ENCODE measurements at regions not wholly inside any gene's neighbourhood (a gene's known extent, or its start where the extent isn't known, plus 50 kb on each side); places are given as distances from the start of the nearest gene placed in this dataset.

DNA sequence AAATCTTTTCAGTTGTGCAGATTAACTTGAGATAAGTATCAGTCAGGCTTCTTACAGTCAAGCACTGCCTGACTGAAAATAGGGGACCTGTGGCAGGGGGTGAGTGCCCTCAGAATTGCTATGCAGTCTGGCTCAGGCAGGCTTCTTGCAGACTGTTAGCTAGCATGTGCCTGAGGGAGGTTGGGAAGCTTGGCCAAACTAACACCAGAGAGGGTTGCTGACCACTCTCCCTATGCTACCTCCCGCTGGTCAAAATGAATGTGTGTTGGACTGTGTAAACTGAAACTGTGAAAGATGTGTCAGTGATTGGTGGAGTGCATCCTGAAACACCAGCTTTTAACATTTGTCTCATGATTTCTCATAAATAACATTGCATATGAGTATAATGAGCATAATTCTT, 622.3 kb upstream of the IMPG1 start:
- Histone ChIP-seq H3K27ac (no peak overlapping the region), H3K27me3 (ENCODE audit: low read depth) (no peaks in the 10 kb centered on the region), H3K9me3 (no peaks in the 10 kb centered on the region), H3K4me3 (no peak overlapping the region), H3K36me3 (no peaks in the 10 kb centered on the region), H3K4me1 (no peaks in the 10 kb centered on the region)
- intact Hi-C loops (cut with DNase I) = no loop called here
- ATAC-seq (no peak), DNase-seq (no peak)
- TF ChIP-seq, protein P1, sequence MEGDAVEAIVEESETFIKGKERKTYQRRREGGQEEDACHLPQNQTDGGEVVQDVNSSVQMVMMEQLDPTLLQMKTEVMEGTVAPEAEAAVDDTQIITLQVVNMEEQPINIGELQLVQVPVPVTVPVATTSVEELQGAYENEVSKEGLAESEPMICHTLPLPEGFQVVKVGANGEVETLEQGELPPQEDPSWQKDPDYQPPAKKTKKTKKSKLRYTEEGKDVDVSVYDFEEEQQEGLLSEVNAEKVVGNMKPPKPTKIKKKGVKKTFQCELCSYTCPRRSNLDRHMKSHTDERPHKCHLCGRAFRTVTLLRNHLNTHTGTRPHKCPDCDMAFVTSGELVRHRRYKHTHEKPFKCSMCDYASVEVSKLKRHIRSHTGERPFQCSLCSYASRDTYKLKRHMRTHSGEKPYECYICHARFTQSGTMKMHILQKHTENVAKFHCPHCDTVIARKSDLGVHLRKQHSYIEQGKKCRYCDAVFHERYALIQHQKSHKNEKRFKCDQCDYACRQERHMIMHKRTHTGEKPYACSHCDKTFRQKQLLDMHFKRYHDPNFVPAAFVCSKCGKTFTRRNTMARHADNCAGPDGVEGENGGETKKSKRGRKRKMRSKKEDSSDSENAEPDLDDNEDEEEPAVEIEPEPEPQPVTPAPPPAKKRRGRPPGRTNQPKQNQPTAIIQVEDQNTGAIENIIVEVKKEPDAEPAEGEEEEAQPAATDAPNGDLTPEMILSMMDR (IDR thresholded peaks at IDR 0.05) = no peak

DNA sequence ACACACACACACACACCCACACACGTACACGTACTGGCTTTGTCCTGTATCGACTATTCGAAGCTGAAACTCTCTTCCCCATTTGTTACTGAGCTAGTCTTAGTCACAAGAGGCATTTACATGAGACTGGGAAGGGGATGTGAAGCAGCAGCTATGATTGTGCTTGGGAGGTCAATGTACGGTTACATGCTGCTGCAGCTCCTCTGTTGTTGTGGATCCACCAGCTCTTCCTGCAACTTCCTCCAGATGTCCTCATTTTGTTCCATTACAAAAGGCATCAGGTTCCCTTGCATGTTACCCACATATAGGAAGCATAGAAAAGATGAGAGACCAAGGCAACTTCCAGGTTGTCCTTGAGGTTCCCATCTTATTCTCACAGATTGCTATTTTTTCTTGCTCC, 612.4 kb upstream of the IMPG1 start:
- Histone ChIP-seq H3K36me3 (no peaks in the 10 kb centered on the region), H3K9me3 (no peaks in the 10 kb centered on the region), H3K4me1 (no peaks in the 10 kb centered on the region), H3K27me3 (ENCODE audit: low read depth) (no peaks in the 10 kb centered on the region), H3K4me3 (no peak overlapping the region), H3K27ac (no peak overlapping the region)
- intact Hi-C loops (cut with DNase I) = no loop called here
- DNase-seq (no peak), ATAC-seq (no peak)
- TF ChIP-seq, protein P1 (IDR thresholded peaks at IDR 0.05) = no peak

DNA sequence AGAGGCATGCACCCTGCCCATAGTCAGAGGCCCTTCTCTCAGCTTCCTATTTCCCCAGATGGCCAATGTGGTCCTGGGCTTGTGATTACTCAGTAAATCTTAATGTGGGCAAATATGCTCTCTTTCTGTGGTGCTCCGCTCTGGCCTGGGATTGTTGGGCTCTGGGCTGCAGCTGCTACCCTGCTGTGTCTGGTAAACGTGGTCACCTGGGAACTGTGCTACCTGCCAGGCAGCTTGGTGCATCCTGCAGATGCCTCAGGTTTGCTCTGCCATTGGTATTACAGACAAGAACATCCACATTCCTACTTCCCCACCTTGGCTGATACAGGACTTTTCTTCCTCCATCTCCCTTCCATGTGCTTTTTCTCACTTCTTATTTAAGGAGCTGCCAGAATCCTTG, 611.5 kb upstream of the IMPG1 start:
- Histone ChIP-seq H3K27me3 (ENCODE audit: low read depth) (no peaks in the 10 kb centered on the region), H3K27ac (no peak overlapping the region), H3K4me1 (no peaks in the 10 kb centered on the region), H3K4me3 (no peak overlapping the region), H3K9me3 (no peaks in the 10 kb centered on the region), H3K36me3 (no peaks in the 10 kb centered on the region)
- TF ChIP-seq, protein P1 (IDR thresholded peaks at IDR 0.05) = no peak
- ATAC-seq (no peak), DNase-seq (no peak)
- intact Hi-C loops (cut with DNase I) = no loop called here

DNA sequence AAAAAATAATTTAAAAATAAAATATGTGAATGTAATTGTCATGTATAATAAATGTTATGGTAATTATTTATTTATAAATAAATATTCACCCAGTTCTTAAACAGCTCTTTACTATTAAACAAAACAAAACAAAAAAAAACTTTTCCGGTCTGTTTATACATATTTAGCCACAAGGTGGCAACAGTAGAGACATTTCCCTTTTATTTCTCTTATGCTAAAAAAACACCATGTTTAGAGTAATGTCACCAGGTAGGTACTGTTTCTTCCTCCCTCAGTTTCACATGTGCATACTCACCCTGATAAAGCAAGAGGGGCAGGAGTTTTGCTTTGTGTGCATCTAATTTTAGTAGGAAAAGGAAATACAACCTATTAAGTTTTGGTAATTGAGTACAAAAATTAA, 610.4 kb upstream of the IMPG1 start:
- Histone ChIP-seq H3K4me1 (no peaks in the 10 kb centered on the region), H3K4me3 (no peak overlapping the region), H3K27me3 (ENCODE audit: low read depth) (no peaks in the 10 kb centered on the region), H3K9me3 (no peaks in the 10 kb centered on the region), H3K36me3 (no peaks in the 10 kb centered on the region), H3K27ac (no peak overlapping the region)
- intact Hi-C loops (cut with DNase I) = no loop called here
- ATAC-seq (no peak), DNase-seq (no peak)
- TF ChIP-seq, protein P1 (IDR thresholded peaks at IDR 0.05) = peak; percentile 27

DNA sequence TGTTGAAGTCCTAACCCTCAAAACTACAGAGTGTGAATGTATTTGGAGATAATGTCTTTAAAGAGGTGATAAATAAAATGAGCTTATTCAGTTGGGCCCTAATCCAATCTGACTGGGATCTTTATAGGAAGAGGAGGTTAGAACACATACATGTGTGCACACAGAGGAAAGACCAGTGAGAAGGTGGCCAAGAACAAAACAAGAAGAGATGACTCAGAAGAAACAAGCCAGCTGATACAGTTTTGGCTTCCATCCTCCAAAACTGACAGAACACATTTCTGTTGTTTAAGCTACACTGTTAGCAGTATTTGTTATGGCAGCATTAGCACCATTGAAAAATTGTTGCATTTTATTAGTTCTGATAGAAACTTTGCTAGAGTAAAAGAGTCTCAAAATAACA, 609.3 kb upstream of the IMPG1 start:
- ATAC-seq (no peak), DNase-seq (no peak)
- Histone ChIP-seq H3K4me1 (no peaks in the 10 kb centered on the region), H3K4me3 (no peak overlapping the region), H3K9me3 (no peaks in the 10 kb centered on the region), H3K27me3 (ENCODE audit: low read depth) (no peaks in the 10 kb centered on the region), H3K27ac (no peak overlapping the region), H3K36me3 (no peaks in the 10 kb centered on the region)
- intact Hi-C loops (cut with DNase I) = no loop called here
- TF ChIP-seq, protein P1 (IDR thresholded peaks at IDR 0.05) = no peak

DNA sequence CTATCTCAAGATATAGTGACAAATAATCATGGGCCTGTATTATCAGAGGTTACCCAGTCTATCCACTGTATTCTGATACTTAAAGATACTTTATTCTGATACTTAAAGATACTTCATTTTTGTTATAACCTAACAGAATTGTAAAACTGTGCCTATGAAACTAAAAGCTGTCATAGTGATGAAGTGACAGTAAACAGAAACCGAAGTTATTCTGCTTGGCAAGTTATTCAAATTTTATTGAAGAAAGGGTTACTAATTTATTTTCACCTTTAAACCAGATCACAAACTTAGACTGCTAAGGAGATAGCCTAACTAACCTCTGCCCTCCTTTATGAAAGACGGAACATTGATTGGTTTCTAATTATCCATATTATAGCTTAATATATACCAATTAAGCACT, 604.6 kb upstream of the IMPG1 start:
- Histone ChIP-seq H3K27ac (no peak overlapping the region), H3K4me3 (no peak overlapping the region), H3K9me3 (no peaks in the 10 kb centered on the region), H3K36me3 (no peaks in the 10 kb centered on the region), H3K27me3 (ENCODE audit: low read depth) (no peaks in the 10 kb centered on the region), H3K4me1 (no peaks in the 10 kb centered on the region)
- DNase-seq (no peak), ATAC-seq (no peak)
- TF ChIP-seq, protein P1 (IDR thresholded peaks at IDR 0.05) = no peak
- intact Hi-C loops (cut with DNase I) = no loop called here
